RKO (cell line): ENCODE measurements at regions not wholly inside any gene's neighbourhood (a gene's known extent, or its start where the extent isn't known, plus 50 kb on each side); places are given as distances from the start of the nearest gene placed in this dataset.
A peak's percentile ranks its signal among the peaks of the same experiment; 100 is the strongest.
"Not testable (repeated sequence)": the region's sequence is repeated elsewhere in the genome, so short reads cannot be mapped to it uniquely, and the experiment has no call there.

Experiments
- DNase-seq: peaks from one replicate; pipeline ENCODE4 v3.0.0-alpha.2; 2016; ENCODE audit warnings: low spot score

DNA sequence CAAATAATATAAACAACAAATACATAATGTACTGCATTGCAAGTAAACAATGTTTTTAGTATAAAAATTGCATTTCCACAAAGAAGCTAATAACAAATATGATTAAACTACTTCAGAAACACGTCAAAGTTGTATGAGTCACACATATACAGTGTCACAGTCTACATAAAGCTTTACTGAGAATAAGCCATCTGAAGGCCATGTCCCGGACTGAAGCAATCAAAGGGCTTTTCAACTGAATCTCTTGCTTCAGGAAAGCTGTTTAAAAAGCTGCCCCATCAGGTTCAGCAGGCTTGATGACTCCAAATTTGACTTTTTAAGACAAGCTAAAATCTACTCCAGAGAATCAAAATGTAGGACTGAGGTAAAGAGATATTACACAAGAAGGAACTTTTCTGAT, 1476.8 kb downstream of the ADGRL3 start:
- no peak for DNase-seq

- DNase-seq = peak; percentile 16
These were observed 1470.4 kb downstream of the ADGRL3 start for GRCh38 chr4:62670514-62670913.

GRCh38 chr4:62661821-62662220, 1461.7 kb downstream of the ADGRL3 start:
- no peak for DNase-seq

DNA sequence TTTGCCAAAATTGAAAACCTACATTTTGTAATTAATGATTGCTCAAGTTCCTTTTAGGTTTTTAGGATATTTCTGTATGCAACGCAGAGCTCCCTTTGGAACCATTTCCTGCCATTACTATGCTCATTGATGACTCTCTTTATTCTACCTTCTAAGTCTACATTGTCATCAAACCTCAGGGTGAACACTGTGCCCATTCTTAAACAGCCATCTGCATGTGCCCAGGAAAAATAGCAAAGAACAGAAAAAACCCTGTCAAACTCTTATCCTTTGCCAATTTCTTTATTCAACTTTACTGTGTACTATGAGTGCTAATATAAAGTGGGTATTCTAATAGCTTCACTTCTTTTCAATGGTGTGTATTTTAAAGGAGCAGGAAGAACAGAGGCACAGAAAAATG, 1455.9 kb downstream of the ADGRL3 start:
- no peak for DNase-seq

DNA sequence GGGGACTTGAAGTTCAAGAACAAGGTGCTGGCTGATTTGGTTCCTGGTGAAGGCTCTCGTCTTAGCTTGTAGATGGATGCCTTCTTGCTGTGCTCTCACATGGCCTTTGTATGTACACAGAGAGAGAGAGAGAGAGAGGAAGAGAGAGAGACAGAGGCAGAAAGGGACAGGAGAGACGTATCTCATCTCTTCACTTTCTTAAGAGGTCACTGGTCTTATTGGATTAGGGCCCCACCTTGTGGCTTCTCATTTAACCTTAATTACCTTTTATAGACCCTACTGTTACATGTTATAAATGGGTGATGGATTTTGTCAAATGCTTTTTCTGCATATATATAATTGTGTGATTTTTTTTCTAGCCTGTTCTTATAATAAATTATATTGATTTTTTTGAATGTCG, 1444.2 kb downstream of the ADGRL3 start:
- peak; percentile 82 for DNase-seq

DNA sequence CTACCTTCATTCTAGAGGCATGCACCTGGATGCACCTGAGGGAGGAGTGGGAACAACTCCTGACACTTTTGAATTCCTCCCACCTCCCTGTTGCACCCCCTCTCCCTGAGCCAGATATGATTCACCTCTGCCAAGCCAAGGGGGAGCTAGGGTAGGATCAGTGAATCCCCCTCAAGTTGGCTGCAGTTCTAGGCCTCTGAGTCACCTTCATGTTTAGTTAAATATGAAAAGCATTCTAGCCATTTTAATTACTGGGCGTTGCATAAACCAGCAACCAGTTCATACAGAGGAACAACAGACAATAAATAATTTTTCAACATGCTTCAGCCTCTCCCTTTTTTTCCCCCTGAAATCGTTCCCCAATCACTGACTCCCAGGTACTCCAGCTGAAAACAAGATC, 1440.2 kb downstream of the ADGRL3 start:
- DNase-seq = no peak

GRCh38 chr4:62627671-62628070, 1427.5 kb downstream of the ADGRL3 start:
- DNase-seq = peak; percentile 58

DNA sequence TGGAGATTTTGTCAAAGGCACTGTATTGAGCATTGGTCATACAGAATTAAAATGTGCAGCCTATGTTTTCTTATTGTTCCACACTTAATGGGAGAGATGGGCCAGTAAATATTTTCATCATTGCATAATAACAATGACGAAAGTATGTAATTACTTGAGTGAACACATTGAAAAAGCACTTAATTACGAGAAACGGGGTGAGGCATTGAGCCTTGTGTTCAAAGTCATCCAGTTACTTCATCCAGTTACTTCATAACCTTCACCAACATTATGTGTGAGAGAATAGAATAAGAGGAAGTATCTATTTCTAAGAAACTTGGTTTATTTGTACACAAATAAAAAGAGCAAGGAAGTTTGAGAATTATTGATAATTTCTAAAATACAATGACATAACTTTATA, 1427.0 kb downstream of the ADGRL3 start:
- DNase-seq = no peak

DNA sequence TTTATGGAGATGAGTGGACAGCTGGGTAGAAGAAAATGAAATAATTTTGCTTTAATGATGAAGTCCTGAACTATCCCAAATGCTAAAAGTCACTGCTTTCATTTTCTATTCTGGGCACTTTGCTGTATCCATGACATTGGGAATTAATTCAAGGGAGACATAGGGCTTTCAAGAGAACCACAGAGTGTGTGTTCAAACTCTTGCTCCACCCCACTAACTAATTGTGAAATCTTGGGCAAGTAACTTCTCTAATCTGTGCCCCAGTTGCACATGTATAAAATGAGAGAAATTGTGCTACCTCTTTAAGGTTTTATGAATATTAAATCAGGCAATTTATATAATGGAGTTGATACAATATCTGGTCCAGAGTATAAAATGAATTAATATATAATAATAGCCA, 1422.0 kb downstream of the ADGRL3 start:
- DNase-seq = no peak

- no peak for DNase-seq
These were observed 1419.8 kb downstream of the ADGRL3 start for GRCh38 chr4:62619971-62620370.

DNA sequence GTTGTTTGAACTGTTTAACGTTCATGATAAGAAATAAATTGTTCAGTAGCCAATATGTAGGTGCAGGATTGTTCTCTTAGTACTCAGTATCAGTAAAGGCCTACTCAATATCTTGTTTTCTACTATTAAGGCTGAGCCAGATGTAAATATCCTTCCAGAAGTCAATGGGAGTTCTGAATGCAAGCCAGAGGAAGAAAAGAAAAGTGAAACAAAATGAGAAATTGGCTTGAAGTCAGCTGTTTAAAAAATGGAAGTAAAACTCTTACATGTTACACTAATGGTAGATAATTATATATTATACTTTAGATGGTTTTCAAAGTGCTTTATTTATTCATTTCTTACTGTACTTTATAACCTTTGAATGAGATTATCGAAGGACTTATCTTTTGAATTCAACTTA, 1417.9 kb downstream of the ADGRL3 start:
- no peak for DNase-seq

DNA sequence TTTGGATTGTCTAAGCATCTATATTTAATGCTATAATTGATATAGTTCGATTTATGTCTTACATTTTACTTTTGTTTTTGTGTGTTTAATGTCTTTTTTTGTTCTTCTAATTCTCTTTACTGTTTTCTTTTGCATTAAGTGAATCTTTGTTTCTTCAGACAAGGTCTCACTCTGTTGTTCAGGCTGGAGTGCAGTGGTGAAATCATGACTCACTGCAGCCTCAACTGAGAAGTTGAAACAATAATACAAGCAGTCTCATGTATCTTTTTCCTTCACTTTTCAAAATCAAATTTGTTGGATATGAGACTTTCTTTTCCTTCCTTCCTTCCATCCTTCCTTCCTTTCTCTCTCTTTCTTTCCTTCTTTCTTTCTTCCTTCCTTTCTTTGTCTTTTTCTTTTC, 1401.6 kb downstream of the ADGRL3 start:
- DNase-seq = no peak

DNA sequence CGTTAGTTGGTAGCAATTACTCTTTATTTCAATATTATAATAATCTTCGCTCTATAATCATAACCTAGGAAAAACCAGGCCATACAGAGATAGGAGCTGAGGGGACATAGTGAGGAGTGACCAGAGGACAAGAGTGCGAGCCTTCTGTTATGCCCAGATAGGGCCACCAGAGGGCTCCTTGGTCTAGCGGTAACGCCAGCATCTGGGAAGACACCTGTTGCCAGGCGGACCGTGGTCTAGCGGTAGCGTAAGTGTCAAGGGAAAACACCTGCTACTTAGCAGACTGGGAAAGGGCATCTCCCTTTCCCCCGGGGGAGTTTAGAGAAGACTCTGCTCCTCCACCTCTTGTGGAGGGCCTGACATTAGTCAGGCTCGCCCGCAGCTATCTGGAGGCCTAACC, 1395.1 kb downstream of the ADGRL3 start:
- DNase-seq = not testable (repeated sequence)

DNA sequence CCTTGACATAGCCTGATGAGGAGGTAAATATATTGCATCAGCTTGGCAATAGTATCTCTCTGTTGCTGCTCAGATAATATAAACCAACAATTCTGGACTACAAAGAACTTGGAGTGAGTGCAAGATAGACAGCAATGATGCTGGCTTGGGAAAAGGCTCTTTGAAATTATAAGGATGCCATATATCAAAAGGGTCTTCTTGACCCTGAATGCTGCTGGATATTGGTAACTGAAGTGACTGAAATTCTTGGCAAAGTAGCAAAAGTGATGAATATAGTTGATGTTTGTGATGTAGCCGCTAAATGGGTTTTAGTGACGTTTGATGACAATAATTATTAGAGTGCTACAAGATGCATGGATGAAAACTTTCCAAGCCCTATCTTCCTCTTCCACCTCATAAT, 1391.6 kb downstream of the ADGRL3 start:
- no peak for DNase-seq

DNA sequence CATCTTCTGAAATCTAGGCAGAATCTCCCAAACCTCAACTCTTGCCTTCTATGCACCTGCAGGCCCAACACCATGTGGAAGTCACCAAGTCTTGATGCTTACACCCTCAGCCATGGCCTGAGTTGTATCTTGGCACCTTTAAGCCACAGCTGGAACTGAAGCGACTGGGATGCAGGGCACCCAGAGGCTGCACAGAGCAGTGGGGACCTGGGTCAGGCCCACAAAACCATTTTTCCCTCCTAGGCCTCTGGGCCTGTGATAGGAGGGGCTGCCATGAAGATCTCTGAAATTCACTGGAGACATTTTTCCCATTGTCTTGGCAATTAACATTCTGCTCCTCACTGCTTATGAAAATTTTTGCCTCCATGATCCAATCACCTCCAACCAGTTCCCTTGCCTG, 1388.5 kb downstream of the ADGRL3 start:
- DNase-seq = no peak

GRCh38 chr4:62571494-62571893, 1371.4 kb downstream of the ADGRL3 start:
- DNase-seq = no peak

- no peak for DNase-seq
These were observed 1360.7 kb downstream of the ADGRL3 start for GRCh38 chr4:62560858-62561257.

- DNase-seq = no peak
These were observed 1350.0 kb downstream of the ADGRL3 start for GRCh38 chr4:62550121-62550520.

DNA sequence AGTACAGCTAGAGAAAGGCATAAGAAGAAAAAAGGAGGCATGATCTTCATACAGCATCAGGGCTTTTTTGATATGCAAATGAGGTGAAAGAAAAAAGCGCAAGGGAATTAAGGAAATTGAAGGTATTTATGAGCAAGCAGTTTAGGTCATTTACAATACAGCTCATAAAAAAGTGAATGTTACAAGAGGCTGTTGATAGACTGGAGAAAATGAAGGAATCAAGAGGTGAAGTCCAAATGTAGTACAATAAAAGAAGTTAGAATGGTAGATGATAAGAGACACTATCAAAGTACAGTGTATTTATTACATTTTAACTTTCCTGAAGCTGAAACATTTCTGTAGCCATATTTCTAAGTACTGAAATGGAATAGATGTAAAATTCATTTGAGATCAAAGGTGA, 1349.5 kb downstream of the ADGRL3 start:
- no peak for DNase-seq

GRCh38 chr4:62548765-62549164, 1348.6 kb downstream of the ADGRL3 start:
- no peak for DNase-seq

DNA sequence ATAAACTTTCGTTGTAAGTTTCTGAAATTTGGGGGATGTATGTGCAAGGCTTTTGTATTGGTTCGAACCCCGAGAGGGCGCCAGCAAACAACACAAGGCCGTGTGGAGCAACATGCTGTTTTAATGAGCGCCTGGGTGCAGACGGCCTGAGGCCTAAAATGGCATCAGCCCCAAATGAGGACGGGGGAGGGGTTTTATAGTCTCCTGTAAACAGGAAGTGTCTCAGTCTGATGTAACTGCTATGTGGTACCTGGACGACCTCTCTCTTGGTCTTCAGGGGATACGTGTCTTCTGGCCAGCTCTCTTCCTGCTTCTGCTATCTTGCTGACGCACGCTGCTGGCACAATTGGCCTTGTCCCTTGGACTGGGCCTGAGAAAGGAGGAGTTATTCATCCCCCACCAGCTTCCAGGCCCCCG, 1348.0 kb downstream of the ADGRL3 start:
- no peak for DNase-seq

- DNase-seq = no peak
These were observed 1344.3 kb downstream of the ADGRL3 start for GRCh38 chr4:62544428-62544827.

DNA sequence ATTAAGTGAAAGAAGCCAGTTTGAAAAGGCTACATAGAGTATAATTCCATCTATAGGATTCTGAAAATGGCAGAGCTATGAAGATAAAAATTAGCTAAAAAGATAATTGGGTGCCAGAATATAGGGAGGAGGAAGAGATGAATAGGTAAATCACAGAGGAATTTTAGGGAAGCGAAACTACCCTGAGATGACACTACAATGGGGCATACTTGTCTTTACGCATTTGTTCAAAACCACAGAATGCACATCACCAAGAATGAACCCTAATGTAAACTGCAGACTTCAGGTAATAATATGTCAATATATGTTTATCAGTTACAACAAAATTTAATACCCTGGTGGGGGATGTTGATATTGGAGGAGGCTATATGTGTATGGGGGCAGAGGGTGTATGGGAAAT, 1342.9 kb downstream of the ADGRL3 start:
- DNase-seq = no peak

DNA sequence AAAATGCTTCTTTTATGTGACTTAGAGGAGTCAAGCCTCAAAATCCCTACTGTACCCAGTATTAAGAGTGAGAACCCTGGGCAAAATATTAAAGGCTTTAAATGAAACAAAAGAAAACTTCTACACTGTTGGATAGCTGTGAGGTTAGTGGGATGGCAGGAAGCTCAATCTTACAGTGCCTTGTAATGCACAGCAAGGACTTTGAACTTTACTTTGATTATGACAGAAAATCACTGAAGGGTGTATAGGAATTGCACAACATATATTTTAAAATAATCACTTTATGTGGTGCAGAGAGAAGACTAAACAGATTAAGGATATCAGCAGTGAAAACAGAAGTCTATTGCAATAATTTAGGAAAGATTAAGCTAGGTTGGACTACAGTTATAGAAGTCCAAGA, 1333.4 kb downstream of the ADGRL3 start:
- DNase-seq = no peak

DNA sequence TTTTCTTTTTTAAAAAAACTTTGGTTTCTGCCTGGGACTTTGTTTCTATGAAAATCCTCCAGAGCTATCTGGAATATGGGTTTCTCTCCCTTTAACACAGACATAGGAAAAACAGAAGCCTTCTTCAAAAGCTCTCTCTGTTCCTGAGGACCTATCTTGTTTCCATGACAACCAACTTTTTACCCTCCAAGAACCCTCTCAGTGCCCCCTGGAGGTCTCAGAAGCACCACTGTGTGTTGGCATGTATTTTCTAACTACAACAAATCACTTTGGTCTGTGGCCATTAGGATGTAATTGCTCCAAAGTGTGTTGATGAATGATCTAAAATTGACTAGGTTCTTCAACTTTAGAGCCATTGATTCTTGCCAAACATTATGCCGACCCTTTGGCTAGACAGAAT, 1331.6 kb downstream of the ADGRL3 start:
- no peak for DNase-seq
